ENCODE measurements at regions not wholly inside any gene's neighbourhood (a gene's known extent, or its start where the extent isn't known, plus 50 kb on each side); places are given as distances from the start of the nearest gene placed in this dataset.

GRCh38 chr20:22474224-22474623, 110.1 kb downstream of the FOXA2 start:
- no peak for TF ChIP-seq CTCF (IDR thresholded peaks at IDR 0.05)
- H3K4me1 ChIP-seq = no peaks in the 10 kb centered on the region
- intact Hi-C loops (cut with DNase I) = no loop called here
- no peak for DNase-seq
- H3K36me3 ChIP-seq = no peaks in the 10 kb centered on the region
- 66 to 75% methylated on average over 3 of the region's 3 CpGs for WGBS, 2 donors
- H3K9me3 ChIP-seq = peaks cover 0 to 16% (median 0%) of the 10 kb centered on the region in 11 donors
- H3K4me3 ChIP-seq = no peak overlapping the region
- H3K27me3 ChIP-seq = peaks cover 0 to 39% (median 13%) of the 10 kb centered on the region in 7 donors
- no peak for ATAC-seq
- H3K27ac ChIP-seq = no peak overlapping the region

- no peak for ATAC-seq
- H3K4me3 ChIP-seq = no peak overlapping the region
- WGBS, 2 donors = 67 to 75% methylated on average over 2 of the region's 2 CpGs
- no peak overlapping the region for H3K27ac ChIP-seq
- H3K36me3 ChIP-seq = no peaks in the 10 kb centered on the region
- intact Hi-C loops (cut with DNase I) = no loop called here
- no peaks in the 10 kb centered on the region for H3K4me1 ChIP-seq
- H3K27me3 ChIP-seq = peaks cover 0 to 39% (median 13%) of the 10 kb centered on the region in 7 donors
- no peak for DNase-seq
- TF ChIP-seq CTCF (IDR thresholded peaks at IDR 0.05) = no peak
- H3K9me3 ChIP-seq = peaks cover 0 to 7% (median 0%) of the 10 kb centered on the region in 11 donors
These were observed 111.1 kb downstream of the FOXA2 start for GRCh38 chr20:22473293-22473692.

- no peaks in the 10 kb centered on the region for H3K36me3 ChIP-seq
- peaks cover 0 to 39% (median 13%) of the 10 kb centered on the region in 7 donors for H3K27me3 ChIP-seq
- DNase-seq (no peak), ATAC-seq (no peak)
- WGBS, 2 donors = 78 to 82% methylated on average over 20 of the region's 20 CpGs
- TF ChIP-seq CTCF (IDR thresholded peaks at IDR 0.05) = no peak
- H3K27ac ChIP-seq = no peak overlapping the region
- no peaks in the 10 kb centered on the region for H3K4me1 ChIP-seq
- H3K4me3 ChIP-seq = no peak overlapping the region
- intact Hi-C loops (cut with DNase I) = no loop called here
- H3K9me3 ChIP-seq = no peaks in the 10 kb centered on the region
These were observed 111.8 kb downstream of the FOXA2 start for GRCh38 chr20:22472447-22473100.

GRCh38 chr20:22471156-22471836, 113.1 kb downstream of the FOXA2 start:
- Histone ChIP-seq H3K27ac (no peak overlapping the region), H3K9me3 (no peaks in the 10 kb centered on the region), H3K36me3 (no peaks in the 10 kb centered on the region), H3K4me1 (no peaks in the 10 kb centered on the region), H3K4me3 (no peak overlapping the region), H3K27me3 (peaks cover 0 to 42% (median 18%) of the 10 kb centered on the region in 7 donors)
- intact Hi-C loops (cut with DNase I) = no loop called here
- TF ChIP-seq CTCF (IDR thresholded peaks at IDR 0.05) = no peak
- 81 to 87% methylated on average over 9 of the region's 9 CpGs for WGBS, 2 donors
- DNase-seq = no peak
- ATAC-seq = no peak
